C4-2B (cell line): ENCODE measurements at regions not wholly inside any gene's neighbourhood (a gene's known extent, or its start where the extent isn't known, plus 50 kb on each side); places are given as distances from the start of the nearest gene placed in this dataset.

Experiments
- H3K27ac ChIP-seq: fragments of 450-650 bp; 2 replicates; pipeline ENCODE4 v1.5.1; 2017
- ZFX ChIP-seq: fragments of 450-650 bp; IDR thresholded peaks from 2 replicates; pipeline ENCODE4 v1.6.1; 2017
- TF ChIP-seq, protein P1 (sequence below): fragments of 450-650 bp; conservative IDR thresholded peaks from 2 replicates; pipeline ENCODE4 v1.5.1; 2017; ENCODE audit warnings: mild to moderate bottlenecking

DNA sequence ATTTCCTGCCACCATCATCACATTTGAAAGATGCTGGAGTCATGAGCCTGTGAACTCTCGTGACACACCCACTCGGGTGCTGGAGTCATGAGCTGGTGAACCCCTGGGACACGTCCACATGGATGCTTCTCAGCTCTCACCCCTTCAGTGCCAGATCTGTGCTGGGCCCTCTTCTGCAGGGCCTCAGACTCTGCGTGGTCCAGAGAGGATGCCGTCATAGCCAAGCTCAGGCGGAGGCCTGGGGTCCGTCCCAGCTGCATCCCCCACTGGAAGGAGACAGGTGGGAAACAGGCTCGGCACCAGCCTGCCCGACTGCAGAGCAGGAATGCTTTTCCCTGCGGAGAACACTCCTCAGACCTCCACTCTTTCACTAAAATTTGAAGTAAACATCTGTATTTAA, 156.5 kb upstream of the PPP2R2D start:
- TF ChIP-seq, protein P1, sequence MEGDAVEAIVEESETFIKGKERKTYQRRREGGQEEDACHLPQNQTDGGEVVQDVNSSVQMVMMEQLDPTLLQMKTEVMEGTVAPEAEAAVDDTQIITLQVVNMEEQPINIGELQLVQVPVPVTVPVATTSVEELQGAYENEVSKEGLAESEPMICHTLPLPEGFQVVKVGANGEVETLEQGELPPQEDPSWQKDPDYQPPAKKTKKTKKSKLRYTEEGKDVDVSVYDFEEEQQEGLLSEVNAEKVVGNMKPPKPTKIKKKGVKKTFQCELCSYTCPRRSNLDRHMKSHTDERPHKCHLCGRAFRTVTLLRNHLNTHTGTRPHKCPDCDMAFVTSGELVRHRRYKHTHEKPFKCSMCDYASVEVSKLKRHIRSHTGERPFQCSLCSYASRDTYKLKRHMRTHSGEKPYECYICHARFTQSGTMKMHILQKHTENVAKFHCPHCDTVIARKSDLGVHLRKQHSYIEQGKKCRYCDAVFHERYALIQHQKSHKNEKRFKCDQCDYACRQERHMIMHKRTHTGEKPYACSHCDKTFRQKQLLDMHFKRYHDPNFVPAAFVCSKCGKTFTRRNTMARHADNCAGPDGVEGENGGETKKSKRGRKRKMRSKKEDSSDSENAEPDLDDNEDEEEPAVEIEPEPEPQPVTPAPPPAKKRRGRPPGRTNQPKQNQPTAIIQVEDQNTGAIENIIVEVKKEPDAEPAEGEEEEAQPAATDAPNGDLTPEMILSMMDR: no peak
- no peak for TF ChIP-seq ZFX
- H3K27ac ChIP-seq: no peak overlapping the region

DNA sequence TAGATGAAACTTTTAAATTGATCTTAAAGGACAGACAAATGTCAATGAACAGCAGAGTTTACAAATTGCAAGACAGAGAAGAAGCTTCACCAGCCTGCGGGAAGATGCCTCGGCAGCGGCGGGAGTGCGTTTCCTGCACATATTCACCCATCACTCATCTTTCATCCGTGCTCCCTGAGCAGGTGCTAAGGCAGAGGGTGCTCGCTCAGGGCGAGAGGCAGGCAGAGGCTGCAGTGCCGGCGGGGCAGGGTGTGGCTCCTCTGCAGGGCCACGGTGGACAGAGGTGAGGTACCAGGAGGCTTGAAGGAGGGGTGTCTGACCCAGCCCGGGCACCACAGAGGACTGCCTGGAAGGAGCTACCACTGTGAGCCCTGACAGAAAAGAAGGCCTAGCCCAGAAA, 155.2 kb upstream of the PPP2R2D start:
- no peak overlapping the region for H3K27ac ChIP-seq
- TF ChIP-seq ZFX: no peak
- TF ChIP-seq, protein P1: no peak

DNA sequence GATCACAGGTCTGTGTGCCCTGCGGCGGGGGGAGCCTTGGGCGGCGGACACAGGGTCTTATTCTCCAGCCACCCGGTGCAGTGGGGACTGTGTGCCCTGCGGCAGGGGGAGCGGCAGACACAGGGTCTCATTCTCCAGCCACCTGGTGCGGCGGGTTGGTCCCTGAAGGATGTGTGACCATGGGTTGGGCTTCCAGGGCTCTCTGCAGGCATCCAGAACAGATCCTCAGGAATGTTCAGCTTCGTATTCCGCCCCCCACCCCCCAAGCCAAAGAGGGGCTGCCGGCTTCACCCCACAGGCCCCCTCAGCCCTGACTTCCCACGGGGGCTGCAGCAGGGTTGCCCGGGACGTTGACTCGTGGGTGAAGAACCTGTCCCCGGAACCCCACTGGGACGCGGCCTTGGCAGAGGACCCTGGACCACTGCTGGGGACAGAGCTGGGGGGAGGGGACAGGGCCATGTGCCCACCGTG, 154.5 kb upstream of the PPP2R2D start:
- TF ChIP-seq ZFX: no peak
- TF ChIP-seq, protein P1: no peak
- H3K27ac ChIP-seq: no peak overlapping the region

DNA sequence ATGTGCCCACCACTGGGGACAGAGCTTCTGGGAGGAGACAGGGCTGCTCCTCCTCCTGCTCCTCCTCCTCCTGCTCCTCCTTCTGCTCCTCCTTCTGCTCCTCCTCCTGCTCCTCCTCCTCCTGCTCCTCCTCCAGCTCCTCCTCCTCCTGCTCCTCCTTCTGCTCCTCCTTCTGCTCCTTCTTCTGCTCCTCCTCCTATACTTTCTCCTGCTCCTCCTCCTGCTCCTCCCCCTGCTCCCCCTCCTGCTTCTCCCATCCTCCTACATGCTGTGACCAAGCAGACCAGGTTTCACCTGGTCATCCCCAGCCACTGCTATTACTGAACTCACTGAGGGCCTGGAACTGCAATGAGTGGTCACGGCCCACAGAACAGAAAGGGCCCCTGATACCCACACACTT, 154.0 kb upstream of the PPP2R2D start:
- TF ChIP-seq, protein P1: no peak
- no peak for TF ChIP-seq ZFX
- no peak overlapping the region for H3K27ac ChIP-seq

DNA sequence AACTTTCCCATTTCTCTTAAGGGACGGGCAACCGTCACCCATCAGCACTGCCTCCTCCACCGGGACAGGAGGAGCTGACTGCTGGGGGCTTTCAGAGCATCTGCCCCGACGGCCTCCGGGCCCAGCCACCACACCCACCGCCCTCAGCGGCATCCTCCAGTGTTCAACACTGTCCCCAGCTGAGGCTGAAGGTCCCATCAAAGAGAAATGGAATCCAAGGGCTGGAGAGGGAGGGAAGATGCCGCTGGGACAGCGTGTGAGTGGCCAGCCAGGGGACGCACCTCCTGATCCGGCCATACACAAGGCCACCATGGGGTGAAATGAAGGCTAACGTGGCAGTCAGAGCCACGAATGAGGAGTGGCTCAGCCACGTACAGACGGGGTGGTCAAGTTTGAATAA, 153.6 kb upstream of the PPP2R2D start:
- H3K27ac ChIP-seq: no peak overlapping the region
- TF ChIP-seq ZFX: no peak

DNA sequence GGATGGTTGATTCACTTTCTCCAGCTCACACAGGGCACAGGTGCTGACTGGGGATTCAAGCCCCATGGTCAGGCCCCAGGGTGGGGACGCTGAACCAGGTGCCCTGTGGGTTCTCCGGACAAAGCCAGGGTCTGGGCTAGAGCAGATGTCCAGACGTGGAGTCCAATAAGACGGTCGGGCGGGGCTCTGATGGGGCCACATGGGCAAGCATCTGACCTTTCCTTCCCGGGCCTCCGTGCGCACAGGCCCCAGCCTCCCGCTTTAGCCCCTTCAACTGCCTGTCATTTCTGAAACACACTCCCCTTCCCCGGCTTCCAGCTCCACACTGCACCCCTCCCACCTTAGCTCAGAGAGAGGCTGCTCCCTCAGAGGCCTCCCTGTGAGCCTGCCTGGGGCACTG, 153.0 kb upstream of the PPP2R2D start:
- H3K27ac ChIP-seq: no peak overlapping the region
- TF ChIP-seq ZFX: no peak
- TF ChIP-seq, protein P1: no peak

DNA sequence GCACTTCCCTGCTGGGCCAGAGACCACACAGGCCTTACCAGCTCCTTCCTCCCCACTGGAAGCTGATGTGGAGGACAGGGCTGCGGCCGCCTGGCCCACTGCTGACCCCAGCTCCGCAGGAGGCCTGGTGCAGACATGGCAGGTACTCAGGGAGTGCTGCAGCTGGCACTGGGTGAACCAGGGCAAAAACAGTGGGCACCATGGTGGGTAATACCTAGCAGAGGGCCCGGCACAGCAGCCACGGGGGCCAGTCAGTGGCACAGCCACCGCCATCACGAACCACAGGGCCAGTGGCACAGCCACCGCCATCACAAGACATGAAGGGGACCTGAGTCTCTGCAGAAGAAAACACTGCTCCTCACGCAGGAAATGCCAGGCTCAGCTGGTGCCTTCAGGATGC, 152.6 kb upstream of the PPP2R2D start:
- no peak overlapping the region for H3K27ac ChIP-seq
- no peak for TF ChIP-seq ZFX

- TF ChIP-seq, protein P1: no peak
- no peak for TF ChIP-seq ZFX
- no peak overlapping the region for H3K27ac ChIP-seq
These were observed 151.7 kb upstream of the PPP2R2D start for GRCh38 chr10:131748831-131749766.
